Fibroblast of skin of scalp (primary cell): ENCODE measurements at regions not wholly inside any gene's neighbourhood (a gene's known extent, or its start where the extent isn't known, plus 50 kb on each side); places are given as distances from the start of the nearest gene placed in this dataset.
A peak's percentile ranks its signal among the peaks of the same experiment; 100 is the strongest.
"Not testable (repeated sequence)": the region's sequence is repeated elsewhere in the genome, so short reads cannot be mapped to it uniquely, and the experiment has no call there.

ENCODE experiments used
- DNase-seq: peaks from one replicate; pipeline ENCODE4 v3.0.0-alpha.2; 2013

DNA sequence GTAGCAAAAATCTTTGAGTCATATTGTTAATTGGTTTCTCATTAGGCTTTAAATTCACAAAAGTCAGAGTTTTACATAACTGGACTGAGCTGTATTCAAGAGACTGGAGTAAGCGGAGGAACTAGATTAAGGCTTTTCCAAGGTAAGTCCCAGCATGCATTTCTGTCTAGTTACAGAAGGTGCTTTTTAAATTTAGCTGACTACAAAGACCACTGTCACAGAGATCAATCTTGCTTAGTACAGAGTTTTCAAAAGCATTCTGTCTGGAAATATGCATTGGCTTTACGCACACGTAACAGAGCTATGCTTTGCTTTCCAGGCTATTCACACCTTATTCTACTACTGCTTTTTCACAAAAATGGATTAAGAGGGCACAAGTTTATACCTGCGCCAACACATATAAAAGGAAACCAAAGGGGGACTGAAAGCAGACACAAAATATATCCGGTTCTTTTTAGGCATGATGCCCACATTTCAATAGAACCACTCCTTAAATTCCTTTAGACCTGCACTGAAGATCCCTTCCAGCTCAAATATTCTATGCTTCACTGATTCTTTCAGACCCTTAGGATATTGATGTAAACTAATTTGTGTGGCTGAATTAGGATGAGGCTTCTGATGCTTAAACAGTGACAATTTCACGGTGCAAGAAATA is 560.7 kb upstream of the CRIM1 start:
- no peak for DNase-seq

DNA sequence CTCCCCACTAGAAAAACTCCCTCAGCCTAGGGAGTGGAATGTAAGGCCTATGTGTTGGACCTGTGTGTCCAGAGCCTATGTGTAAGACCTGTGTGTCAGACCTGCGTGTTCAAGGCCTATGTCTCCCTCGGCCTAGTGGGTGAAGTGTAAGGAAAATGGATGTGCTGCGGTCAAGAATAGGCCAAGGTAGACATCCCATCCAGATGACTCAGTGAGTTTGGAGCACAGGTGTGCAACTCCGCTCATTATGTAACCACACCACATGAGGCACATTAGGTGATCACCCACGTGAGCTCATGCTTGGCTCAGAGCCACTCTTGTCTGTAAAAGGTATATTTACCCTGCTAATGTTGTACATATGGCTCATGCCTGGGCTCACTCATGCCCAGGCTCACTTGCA is 565.3 kb upstream of the CRIM1 start:
- no peak for DNase-seq

DNA sequence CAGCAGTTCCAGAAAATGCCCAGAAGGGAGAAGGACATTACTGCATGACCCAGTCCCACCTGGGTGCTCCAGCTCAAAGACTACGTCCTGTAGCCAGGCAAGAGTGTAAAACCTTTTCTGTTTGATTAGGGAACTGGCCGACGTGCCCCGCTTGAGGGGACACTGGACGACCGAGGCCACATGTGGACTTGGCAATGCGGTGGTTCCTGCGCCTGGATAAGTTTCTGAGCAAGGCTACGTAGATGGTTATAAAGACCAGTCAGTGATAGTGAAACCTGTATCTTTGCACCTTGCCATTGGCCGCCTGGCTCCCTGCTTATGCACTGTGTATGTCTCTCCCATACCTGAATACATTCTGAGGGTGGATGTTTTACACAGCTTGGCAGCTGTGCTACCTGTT is 567.0 kb upstream of the CRIM1 start:
- no peak for DNase-seq

DNA sequence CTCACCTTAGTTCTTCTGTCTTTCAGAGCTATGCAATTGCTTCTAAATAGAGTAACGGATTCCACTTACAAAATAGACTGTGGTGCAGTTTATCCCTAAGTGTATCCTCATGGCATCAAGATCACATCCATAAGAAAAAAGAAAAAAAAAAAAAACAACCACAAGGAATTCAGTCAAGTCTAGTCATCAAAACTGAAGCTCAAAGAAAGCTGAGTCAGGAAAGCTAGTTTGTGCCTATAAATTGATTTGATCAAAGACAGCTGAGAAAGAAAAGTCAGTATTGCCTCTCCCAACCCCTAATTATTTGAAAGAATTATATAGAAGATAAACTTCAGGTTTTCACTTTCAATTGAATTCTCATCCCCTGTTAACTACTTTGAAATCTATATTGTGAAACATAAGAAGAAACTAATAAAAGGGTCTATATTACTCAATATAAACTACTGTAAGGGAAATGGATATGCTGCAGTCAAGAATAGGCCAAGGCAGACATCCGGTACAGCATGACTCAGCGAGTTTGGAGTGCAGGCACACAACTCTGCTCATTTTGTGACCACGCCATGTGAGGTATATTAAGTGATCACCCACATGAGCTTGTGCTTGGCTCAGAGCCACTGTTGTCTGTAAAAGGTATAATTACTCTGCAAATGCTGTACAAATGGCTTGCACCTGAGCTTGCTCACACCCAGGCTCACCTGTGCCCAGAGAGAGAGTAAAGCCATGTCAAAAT is 568.1 kb upstream of the CRIM1 start:
- no peak for DNase-seq

DNA sequence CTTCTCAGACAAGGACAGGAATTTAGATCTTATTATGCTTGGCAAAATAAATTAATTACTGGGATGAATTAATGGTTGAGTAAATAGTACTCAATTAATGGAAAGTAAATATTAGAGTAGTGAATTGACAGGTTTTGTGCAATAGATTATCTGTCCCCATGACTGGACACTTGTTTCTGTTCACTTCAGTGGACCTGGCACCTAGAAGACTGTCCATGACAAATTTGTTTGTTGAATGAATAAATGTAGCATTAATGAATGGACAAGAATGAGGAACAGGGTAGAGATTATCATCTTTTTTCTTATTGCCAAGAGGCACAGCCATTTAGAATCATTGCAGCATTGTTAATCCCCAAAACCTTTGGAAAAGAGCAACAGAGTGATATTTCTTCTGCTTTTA is 570.0 kb upstream of the CRIM1 start:
- no peak for DNase-seq

DNA sequence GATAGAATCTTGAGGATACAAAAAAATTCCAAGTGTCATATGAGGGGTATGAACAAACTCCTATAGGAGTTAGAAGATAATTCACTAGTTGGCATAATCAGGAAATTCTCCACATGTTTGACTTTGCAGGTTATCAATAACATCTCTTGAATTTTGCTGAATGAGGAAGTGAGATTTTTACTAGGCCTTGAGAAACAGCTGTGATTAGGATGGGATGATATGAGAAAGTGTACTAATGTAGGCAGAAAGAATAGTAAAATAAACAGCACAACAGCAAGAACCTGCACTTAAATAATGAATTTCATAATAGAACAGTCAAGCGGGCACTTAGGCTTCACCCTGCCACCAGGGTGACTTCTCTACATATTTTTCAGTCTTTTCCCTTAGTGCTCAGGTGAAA is 570.8 kb upstream of the CRIM1 start:
- DNase-seq: no peak

DNA sequence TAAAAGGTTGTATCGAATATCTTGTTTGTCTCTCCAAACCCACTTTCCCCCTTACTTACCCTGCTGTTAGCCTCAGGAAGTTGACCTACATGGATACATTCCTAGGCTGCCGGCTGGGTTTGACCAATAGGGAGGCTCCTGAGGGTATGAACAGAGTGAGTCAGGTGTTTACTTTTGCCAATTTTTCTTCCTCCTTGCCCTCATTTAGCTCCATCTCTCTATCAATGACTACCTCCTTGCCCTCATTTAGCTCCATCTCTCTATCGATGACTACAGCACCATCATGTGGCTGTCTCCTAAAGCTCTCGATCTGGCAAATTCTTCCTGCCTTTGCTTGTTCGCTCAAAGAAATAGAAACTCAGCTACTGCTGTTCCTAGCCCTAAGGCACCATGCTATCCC is 571.9 kb upstream of the CRIM1 start:
- no peak for DNase-seq

DNA sequence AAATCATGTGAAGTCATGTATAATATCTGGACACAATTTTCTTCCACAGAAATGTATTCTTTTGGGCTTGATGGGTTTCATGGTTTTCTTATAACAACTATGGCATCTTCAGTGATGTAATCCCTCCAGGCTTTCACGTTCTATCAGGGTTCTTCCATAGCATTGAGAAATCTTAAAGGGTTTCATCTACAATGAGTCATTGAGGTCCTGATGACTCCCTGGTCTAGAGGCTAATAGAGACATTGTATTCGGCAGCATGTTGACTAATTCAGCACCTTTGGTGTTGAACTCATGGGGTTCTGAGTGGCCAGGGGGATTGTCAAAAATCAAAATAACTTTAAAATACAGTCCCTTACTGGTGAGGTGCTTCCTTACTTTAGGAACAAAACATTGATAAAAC is 614.0 kb upstream of the CRIM1 start:
- DNase-seq: no peak

DNA sequence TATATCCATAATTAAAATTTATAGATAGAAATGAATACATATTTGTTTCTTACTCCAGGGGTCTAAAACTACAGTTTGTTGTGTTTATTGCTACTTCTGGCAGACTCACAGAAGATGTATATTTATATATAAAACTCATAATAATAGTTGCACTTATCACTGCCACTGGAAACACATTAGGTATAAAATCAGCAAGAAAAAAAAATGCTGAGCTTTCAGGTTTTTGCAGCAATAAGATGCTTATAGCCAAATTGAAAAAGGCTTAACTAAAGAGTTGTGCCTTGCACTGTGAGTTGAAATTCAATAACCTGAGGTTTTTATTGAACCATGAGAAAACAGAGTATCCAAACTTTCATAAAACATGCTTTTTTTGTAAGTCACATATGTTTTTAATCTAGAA is 623.9 kb upstream of the CRIM1 start:
- DNase-seq: no peak

DNA sequence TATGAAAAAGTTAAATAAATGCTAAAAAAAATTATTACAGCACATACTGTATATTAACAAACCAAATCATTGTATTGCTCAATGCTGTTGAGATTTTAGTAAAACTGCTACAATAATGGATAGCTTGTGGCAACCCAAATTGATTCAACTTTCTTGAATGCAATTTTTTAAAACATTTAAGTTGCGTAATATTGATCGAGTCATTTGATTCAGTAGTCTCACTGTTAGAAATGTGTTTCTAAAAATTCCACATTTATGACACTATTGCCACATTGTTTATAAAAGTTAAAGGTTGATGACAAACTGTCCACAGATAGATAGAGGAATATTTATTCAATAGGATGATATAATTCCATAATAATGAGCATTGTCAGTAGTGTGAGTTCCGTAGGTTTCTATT is 640.7 kb upstream of the CRIM1 start:
- DNase-seq: peak; percentile 22

DNA sequence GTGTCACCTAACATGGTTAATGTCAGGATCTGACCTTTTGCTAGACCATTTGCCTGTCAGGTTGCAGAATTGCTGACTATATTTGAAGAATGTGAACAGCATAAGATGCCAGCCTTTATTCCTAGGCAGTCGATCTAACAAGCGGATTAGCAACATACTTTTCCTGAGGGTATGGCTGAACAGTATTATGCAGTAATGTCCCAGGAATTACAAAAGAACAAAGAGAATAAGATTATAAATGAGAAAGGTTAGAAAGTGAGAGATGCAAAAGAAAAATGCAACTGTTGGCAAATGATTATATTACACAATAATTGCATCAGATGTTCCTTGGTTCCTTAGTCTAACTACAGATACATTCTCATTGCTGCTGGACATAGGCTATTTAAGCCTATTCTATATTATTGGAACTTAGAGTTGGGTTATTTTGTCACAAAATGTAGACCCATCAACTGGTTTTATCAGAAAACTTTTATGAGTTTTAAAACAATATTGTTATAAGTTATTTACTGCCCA is 647.1 kb upstream of the CRIM1 start:
- DNase-seq: no peak

DNA sequence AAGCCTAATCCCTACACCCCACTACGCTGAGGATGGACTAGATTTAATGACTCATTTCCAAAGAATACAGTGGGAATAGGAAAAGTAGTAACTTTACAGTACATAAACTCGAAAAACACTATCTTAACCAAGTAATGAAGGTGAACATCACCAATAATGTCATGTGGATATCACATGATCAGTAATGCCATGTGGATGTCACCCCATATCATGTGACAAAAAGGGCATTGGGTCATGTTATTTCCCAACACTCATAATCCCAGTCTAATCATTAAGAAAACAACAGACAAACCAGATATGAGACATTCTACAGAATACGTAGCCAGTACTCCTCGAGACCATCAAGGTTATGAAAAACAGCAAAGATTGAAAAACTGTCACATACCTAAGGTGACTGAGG is 667.3 kb upstream of the CRIM1 start:
- no peak for DNase-seq

DNA sequence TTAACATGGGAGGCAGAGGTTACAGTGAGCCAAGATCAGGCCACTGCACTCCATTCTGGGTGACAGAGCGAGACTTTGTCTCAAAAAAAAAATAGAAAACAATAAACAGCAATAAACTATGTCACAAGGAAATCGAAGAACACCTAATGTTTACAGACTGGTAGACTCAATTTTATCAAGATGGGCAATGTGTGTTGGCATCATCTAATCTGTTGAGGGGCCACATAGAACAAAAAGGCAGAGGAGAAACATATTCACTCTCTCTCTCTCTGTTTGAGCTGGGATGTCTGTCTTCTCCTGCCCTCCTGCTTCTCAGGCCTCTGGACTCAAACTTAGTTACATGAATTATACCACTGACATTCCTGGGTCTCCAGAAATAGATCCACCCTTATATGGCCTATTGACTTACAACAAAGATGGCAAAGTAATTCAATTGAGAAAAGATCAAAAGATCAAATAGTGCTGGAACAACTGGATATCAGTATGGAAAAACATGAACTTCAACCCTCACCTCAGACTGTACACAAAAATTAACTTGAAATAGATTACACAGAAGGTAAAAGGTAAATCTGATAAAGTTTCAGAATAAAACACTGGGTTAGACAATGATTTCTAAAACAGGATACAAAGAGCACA is 703.8 kb upstream of the CRIM1 start:
- no peak for DNase-seq

DNA sequence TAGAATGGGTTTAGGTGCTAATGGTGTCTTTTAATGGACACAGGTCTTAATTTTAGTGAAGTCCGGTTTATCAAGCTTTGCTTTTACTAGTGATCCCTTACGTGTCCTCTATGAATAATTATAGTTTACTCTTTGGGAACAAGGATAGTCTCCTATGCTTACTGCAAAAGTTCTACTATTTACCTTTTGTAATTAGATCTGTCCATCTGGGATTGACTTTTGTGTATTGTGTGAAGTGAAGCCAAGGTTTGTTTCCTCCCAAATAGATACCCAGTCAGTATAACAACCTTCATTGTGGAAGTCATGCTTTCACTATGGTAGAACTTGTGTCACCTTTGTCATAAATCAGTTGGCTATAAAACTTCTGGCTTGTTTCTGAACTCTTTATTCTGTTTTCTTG is 740.9 kb upstream of the CRIM1 start:
- DNase-seq: no peak

DNA sequence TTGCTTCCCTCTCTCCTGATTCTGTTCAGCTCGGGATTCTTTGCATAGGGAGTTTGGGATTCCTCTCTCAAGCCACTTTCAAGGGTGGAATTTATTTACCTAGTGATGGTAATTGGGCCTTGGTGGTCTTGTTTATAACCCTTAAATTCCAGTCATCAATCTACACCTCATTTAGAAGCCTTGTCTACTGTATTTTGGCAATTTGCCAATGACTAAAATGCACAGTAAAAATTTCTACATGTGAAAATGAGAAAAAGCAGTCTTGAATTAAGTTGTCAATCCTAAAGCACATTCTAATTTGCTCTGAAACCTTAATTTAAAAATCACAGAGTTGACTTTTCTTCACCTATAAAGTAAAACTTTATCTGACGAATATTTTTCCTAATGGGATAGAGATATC is 749.2 kb upstream of the CRIM1 start:
- no peak for DNase-seq

DNA sequence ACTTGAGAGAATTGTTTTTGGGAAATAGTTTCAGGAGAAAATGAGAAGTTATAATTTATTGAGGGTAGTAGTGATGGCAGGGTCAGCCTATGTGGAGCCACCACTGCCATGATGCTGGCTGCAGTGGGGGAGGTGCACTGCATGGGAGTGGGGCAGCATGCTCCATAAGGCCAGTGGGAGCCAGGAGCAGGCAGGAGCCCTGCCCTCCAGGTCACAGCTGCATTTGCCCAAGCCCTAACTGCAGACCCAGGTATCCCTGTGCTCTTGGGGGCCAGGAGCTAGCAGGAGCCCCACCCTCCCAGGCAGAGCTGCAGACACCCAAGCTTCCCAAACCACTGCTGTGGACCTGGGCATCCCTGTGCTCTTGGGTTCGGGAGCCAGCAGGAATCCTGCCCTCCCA is 757.3 kb upstream of the CRIM1 start:
- no peak for DNase-seq

DNA sequence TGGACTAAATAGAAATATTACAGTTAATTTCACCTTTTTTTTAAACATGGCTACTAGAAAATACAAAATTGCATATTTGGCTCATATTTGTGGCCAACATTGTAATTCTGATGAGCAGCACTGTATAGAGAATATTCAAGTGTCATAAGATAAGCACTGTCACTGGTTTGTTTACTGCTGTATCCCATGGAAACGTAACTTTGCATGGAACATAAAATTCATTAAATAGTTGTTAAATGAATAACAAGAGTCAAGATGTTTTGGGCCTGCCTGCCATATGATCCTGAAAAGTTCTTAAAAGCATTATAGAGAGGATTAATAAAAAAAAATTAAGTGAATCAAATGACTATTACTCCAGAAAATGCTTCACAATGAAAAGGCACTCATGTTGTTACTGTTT is 763.7 kb upstream of the CRIM1 start:
- DNase-seq: no peak

DNA sequence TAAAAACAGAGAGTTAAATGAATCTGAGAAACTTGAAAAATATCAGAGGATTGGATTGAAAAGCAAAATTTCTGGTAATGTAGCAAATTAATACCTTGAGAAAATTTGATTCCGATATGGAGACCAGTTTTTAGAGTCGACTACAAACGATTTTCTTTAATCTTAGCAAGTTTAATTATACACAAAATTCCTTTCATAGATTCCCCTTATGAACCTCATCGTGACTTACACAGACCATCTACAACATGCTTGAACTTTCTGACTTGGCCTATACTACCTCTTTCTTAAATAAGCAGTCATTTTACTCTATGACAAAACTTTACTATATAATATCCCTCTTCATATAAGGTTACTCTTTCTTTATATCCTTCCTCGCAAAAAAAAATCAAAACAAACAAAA is 769.6 kb upstream of the CRIM1 start:
- no peak for DNase-seq

DNA sequence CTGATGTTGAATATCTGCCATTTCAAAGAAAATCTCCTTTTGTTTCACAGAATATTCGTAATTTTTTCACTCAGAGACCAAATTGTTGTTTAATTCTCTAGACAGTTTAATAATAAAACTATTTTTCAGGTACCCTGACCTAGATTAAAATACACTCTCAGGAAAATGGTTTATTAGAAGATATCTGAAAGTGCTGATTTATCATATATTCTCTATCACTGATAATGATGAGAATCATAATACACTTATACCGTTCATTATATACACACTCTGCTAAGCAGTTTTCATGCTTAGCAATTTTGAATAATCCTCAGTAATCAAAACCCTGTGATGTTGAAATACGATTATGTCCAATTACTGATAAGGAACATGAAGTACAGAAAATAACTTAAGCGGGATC is 772.9 kb upstream of the CRIM1 start:
- DNase-seq: no peak

DNA sequence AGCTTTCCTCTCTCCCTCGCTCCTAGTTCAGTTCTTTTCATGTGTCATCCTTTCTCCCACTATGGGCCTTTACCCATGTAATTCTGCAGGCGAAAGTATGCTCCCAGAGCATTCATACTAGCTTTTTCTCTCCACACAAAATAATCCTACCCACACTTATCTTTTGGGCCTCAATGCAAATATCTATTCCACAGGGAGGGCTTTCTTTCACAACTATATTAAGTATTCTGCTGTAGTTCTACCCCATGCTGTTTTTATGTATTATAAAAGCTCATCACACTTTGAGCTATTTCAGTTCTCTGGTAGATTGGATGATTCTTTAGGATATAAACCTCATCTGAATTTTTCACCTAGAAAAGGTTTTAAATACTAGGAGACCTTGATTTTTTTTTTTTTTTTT is 774.6 kb upstream of the CRIM1 start:
- DNase-seq: no peak

DNA sequence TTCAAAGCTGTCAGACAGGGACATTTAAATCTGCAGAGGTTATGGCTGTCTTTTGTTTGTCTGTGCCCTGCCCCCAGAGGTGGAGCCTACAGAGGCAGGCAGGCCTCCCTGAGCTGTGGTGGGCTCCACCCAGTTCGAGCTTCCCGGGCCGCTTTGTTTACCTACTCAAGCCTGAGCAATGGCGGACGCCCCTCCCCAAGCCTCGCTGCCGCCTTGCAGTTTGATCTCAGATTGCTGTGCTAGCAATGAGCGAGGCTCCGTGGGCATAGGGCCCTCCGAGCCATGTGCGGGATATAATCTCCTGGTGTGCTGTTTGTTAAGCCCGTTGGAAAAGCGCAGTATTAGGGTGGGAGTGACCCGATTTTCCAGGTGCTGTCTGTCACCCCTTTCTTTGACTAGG is 787.0 kb upstream of the CRIM1 start:
- DNase-seq: not testable (repeated sequence)

DNA sequence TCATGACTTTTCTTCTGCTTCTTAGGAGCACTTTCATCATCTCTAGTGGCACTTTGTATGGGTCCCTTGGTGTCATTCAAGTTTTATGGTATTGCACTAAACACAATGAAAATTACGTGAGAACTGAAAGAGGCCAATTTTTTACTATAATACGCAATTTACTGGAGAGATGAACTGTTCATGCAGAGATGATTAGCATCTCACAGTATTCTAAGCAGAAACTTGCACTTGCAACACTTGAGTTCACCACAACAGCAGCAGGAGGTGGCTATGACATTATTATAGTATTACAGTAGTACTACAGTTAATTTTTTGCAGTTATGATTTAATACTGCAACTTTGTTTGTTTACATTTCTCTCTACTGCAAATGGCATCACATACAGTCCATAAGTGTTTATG is 793.1 kb upstream of the CRIM1 start:
- DNase-seq: no peak

DNA sequence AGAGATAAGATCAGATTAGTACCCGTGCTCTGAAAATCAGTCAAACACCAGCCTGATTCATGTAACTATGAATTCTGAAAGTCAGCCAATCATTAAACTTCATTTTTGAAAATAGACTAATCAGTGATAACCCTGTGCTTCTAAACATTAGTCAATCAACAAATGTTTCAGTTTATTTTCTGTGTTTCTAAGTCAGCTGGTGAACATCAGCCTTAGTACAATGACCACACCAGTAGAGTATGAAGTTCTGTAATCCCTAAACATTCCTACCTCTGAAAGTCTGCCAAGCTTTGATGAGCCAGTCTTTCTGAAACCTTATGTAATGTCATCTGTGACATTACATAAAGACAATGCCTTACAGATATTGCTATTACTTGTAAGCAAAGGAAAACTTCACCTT is 807.4 kb upstream of the CRIM1 start:
- peak; percentile 1 for DNase-seq

DNA sequence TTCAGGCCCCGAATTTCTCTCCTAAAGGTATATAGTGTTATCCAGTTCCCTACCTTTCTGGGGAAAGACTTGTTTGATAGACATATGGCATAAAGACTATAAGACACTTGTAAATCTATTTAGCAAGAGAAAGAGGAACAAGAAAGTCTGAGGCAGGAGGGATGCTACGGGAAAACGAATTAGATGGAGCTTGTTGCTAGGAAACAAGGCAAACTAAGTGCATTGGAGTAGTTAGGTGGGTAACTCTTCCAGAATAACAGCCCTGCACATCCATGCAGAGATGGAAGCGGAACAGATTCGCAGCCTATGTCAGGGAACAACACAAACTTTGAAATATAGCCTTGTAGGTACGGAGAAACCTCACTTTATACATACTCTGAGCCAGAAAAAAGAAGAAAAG is 810.3 kb upstream of the CRIM1 start:
- no peak for DNase-seq
